Natural killer cell (primary cell): ENCODE measurements at regions not wholly inside any gene's neighbourhood (a gene's known extent, or its start where the extent isn't known, plus 50 kb on each side); places are given as distances from the start of the nearest gene placed in this dataset.
"Not testable (repeated sequence)": the region's sequence is repeated elsewhere in the genome, so short reads cannot be mapped to it uniquely, and the experiment has no call there.

Experiments
- ATAC-seq, 3 donors: fragments of 150-1000 bp in 2 of 3; fragments of 200-7000 bp in 1 of 3; cut with Tn5 transposase; 1 replicate in 1 of 3; 2 replicates in 2 of 3; pipeline ENCODE4 v1.10.0; 2021; ENCODE audit warnings: mild to moderate bottlenecking in 2 of 3, moderate library complexity in 2 of 3
- DNase-seq, 2 donors: peaks; one replicate each; pipeline versions ENCODE4 v3.0.0 to v3.0.0-alpha.2; 2013 to 2021; ENCODE audit warnings: mixed read lengths in 1 of 2
- H3K27ac ChIP-seq: one replicate; pipeline ENCODE4 v1.5.1; 2013; ENCODE audit warnings: mild to moderate bottlenecking, low read length
- H3K27me3 ChIP-seq: one replicate; pipeline ENCODE4 v1.6.1; 2013; ENCODE audit warnings: low read length; ENCODE audit not compliant: control insufficient read depth, insufficient read depth
- H3K36me3 ChIP-seq: one replicate; pipeline ENCODE4 v1.6.1; 2013; ENCODE audit warnings: low read length; ENCODE audit not compliant: control insufficient read depth, insufficient read depth
- H3K4me1 ChIP-seq: one replicate; pipeline ENCODE4 v1.6.1; 2013; ENCODE audit warnings: low read length; ENCODE audit not compliant: control insufficient read depth, insufficient read depth
- H3K4me3 ChIP-seq: one replicate; pipeline ENCODE4 v1.5.1; 2013; ENCODE audit warnings: low read length
- H3K9me3 ChIP-seq: one replicate; pipeline ENCODE4 v1.6.1; 2013; ENCODE audit warnings: low read length; ENCODE audit not compliant: control insufficient read depth, insufficient read depth
- H3K27ac Mint-ChIP-seq, 2 donors: one replicate each; pipeline ENCODE4 v1.8.0; 2022; ENCODE audit warnings: mild to moderate bottlenecking in 2 of 2, mixed read lengths in 2 of 2, moderate library complexity in 1 of 2
- H3K27me3 Mint-ChIP-seq, 2 donors: one replicate each; pipeline ENCODE4 v1.8.0; 2022; ENCODE audit warnings: low read depth in 2 of 2, mixed read lengths in 2 of 2
- H3K36me3 Mint-ChIP-seq: one replicate; pipeline ENCODE4 v1.8.0; 2022; ENCODE audit warnings: mixed read lengths
- H3K4me1 Mint-ChIP-seq, 2 donors: one replicate each; pipeline ENCODE4 v1.8.0; 2022; ENCODE audit warnings: mixed read lengths in 2 of 2
- H3K4me3 Mint-ChIP-seq: one replicate; pipeline ENCODE4 v1.8.0; 2022; ENCODE audit warnings: mild to moderate bottlenecking, moderate library complexity, mixed read lengths
- H3K9me3 Mint-ChIP-seq, 2 donors: one replicate each; pipeline ENCODE4 v1.8.0; 2022; ENCODE audit warnings: mixed read lengths in 2 of 2
- WGBS: methylation state at CpG from one replicate; pipeline ENCODE4 v1.1.7; 2013; ENCODE audit warnings: missing lambda C conversion rate; ENCODE audit not compliant: insufficient coverage; 5-methylcytosine and 5-hydroxymethylcytosine counted together
- intact Hi-C: fragments of 100-400 bp; cut with micrococcal nuclease; formaldehyde crosslinking; loops from one replicate; pipeline ENCODE4 v1.14.2; 2022

- H3K4me3 ChIP-seq, DNase-seq, intact Hi-C loops, H3K27me3 Mint-ChIP-seq, H3K27ac Mint-ChIP-seq, H3K4me1 ChIP-seq, H3K36me3 Mint-ChIP-seq, H3K4me1 Mint-ChIP-seq, H3K27ac ChIP-seq, ATAC-seq, H3K9me3 ChIP-seq, H3K4me3 Mint-ChIP-seq, H3K36me3 ChIP-seq, H3K27me3 ChIP-seq: not testable (repeated sequence)
- WGBS = 93% methylated on average over 6 of the region's 6 CpGs
- peaks cover 5 to 11% of the 10 kb centered on the region in 2 donors for H3K9me3 Mint-ChIP-seq
These were observed 95.3 kb upstream of the POTED start for GRCh38 chr21:13514308-13514707.

- H3K4me1 Mint-ChIP-seq, H3K27ac ChIP-seq, DNase-seq, H3K27ac Mint-ChIP-seq, H3K27me3 ChIP-seq, H3K9me3 Mint-ChIP-seq, H3K4me1 ChIP-seq, H3K9me3 ChIP-seq, ATAC-seq, H3K4me3 Mint-ChIP-seq, H3K4me3 ChIP-seq, H3K36me3 ChIP-seq, intact Hi-C loops, H3K36me3 Mint-ChIP-seq, H3K27me3 Mint-ChIP-seq: not testable (repeated sequence)
- WGBS = 85% methylated on average over 14 of the region's 14 CpGs
These were observed 93.6 kb upstream of the POTED start for GRCh38 chr21:13515980-13516379.

GRCh38 chr21:13519971-13520370, 89.6 kb upstream of the POTED start:
- H3K4me1 ChIP-seq, H3K9me3 Mint-ChIP-seq, H3K27me3 ChIP-seq, intact Hi-C loops, H3K36me3 ChIP-seq, H3K4me1 Mint-ChIP-seq, ATAC-seq, H3K36me3 Mint-ChIP-seq, H3K9me3 ChIP-seq, DNase-seq, H3K4me3 Mint-ChIP-seq, H3K4me3 ChIP-seq, H3K27ac Mint-ChIP-seq, H3K27ac ChIP-seq, H3K27me3 Mint-ChIP-seq: not testable (repeated sequence)
- WGBS = 20% methylated on average over 1 of the region's 3 CpGs

GRCh38 chr21:13525015-13525414, 84.6 kb upstream of the POTED start:
- H3K9me3 Mint-ChIP-seq, H3K4me1 Mint-ChIP-seq, H3K27me3 ChIP-seq, H3K4me3 Mint-ChIP-seq, H3K36me3 ChIP-seq, DNase-seq, H3K27ac Mint-ChIP-seq, intact Hi-C loops, H3K4me3 ChIP-seq, H3K27me3 Mint-ChIP-seq, H3K4me1 ChIP-seq, H3K27ac ChIP-seq, H3K9me3 ChIP-seq, H3K36me3 Mint-ChIP-seq, ATAC-seq: not testable (repeated sequence)
- WGBS = 85% methylated on average over 6 of the region's 16 CpGs

GRCh38 chr21:13529082-13529481, 80.5 kb upstream of the POTED start:
- H3K4me3 Mint-ChIP-seq, H3K9me3 ChIP-seq, H3K27me3 Mint-ChIP-seq, H3K27me3 ChIP-seq, H3K4me1 ChIP-seq, H3K27ac ChIP-seq, H3K9me3 Mint-ChIP-seq, H3K27ac Mint-ChIP-seq, DNase-seq, H3K36me3 ChIP-seq, H3K4me1 Mint-ChIP-seq, H3K4me3 ChIP-seq, H3K36me3 Mint-ChIP-seq, ATAC-seq, intact Hi-C loops: not testable (repeated sequence)
- WGBS = 28% methylated on average over 1 of the region's 1 CpG

GRCh38 chr21:13529674-13530073, 79.9 kb upstream of the POTED start:
- 53% methylated on average over 3 of the region's 3 CpGs for WGBS
- ATAC-seq, H3K4me3 ChIP-seq, H3K4me1 ChIP-seq, H3K27ac ChIP-seq, H3K27ac Mint-ChIP-seq, H3K36me3 ChIP-seq, intact Hi-C loops, H3K27me3 ChIP-seq, H3K36me3 Mint-ChIP-seq, H3K4me3 Mint-ChIP-seq, DNase-seq, H3K27me3 Mint-ChIP-seq, H3K4me1 Mint-ChIP-seq, H3K9me3 ChIP-seq, H3K9me3 Mint-ChIP-seq: not testable (repeated sequence)

GRCh38 chr21:13530697-13531096, 78.9 kb upstream of the POTED start:
- H3K4me3 Mint-ChIP-seq, H3K36me3 Mint-ChIP-seq, H3K27ac Mint-ChIP-seq, H3K36me3 ChIP-seq, intact Hi-C loops, DNase-seq, H3K27me3 ChIP-seq, H3K9me3 Mint-ChIP-seq, H3K27me3 Mint-ChIP-seq, H3K27ac ChIP-seq, H3K4me1 Mint-ChIP-seq, H3K4me1 ChIP-seq, ATAC-seq, H3K4me3 ChIP-seq, H3K9me3 ChIP-seq: not testable (repeated sequence)
- no CpG with 5 or more reads among the region's 2 CpGs for WGBS

GRCh38 chr21:13543482-13543881, 66.1 kb upstream of the POTED start:
- H3K27me3 ChIP-seq, H3K27ac Mint-ChIP-seq, DNase-seq, H3K27ac ChIP-seq, H3K27me3 Mint-ChIP-seq, H3K36me3 Mint-ChIP-seq, intact Hi-C loops, H3K9me3 ChIP-seq, H3K36me3 ChIP-seq, H3K4me1 Mint-ChIP-seq, H3K4me1 ChIP-seq, H3K4me3 ChIP-seq, H3K4me3 Mint-ChIP-seq: not testable (repeated sequence)
- ATAC-seq = peak; percentile 35 to 72 (median 66)
- WGBS = no CpG with 5 or more reads among the region's 3 CpGs
- peaks cover 3 to 13% of the 10 kb centered on the region in 2 donors for H3K9me3 Mint-ChIP-seq
